ENCODE measurements at regions not wholly inside any gene's neighbourhood (a gene's known extent, or its start where the extent isn't known, plus 50 kb on each side); places are given as distances from the start of the nearest gene placed in this dataset.

DNA sequence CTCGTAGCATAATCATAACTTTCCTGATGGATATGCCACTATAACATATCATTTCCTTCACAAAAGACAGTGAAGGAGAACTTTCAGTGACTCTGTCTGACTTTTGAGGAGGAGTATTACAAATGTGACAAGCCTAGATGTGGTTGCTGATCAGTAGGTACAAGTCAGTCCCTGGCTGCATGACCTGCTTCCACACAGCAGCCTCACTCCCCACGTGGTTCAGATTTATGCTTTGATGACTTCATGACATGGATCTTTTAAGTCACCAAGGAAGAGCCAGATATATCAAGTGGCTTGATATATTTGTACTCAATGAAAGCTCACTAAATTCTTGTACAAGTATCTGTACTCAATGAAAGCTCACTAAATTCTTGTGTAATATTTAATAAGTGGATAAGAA lies 50.9 kb upstream of the MKLN1 start:
- TF ChIP-seq POLR2A (IDR thresholded peaks at IDR 0.05; ENCODE audit: low read depth, low read length) (no peak), POLR2AphosphoS5 (IDR thresholded peaks at IDR 0.05; ENCODE audit: low read depth, low read length) (no peak)
